H1 (cell line): ENCODE measurements at regions not wholly inside any gene's neighbourhood (a gene's known extent, or its start where the extent isn't known, plus 50 kb on each side); places are given as distances from the start of the nearest gene placed in this dataset.

Experiments used
- ASH2L ChIP-seq: fragments of 200-600, 300-600 bp; sonication (generic); IDR thresholded peaks from one replicate; pipeline ENCODE4 v1.7.1; 2017; ENCODE audit warnings: low read length
- GTF2F1 ChIP-seq: IDR thresholded peaks from 2 replicates; pipeline ENCODE4 v1.6.1; 2012; ENCODE audit warnings: low read depth, low read length, improper control_type of control experiment, borderline replicate concordance
- TCF12 ChIP-seq: IDR thresholded peaks from 2 replicates; pipeline ENCODE4 v1.6.1; 2011; ENCODE audit warnings: low read depth, mild to moderate bottlenecking, low read length

DNA sequence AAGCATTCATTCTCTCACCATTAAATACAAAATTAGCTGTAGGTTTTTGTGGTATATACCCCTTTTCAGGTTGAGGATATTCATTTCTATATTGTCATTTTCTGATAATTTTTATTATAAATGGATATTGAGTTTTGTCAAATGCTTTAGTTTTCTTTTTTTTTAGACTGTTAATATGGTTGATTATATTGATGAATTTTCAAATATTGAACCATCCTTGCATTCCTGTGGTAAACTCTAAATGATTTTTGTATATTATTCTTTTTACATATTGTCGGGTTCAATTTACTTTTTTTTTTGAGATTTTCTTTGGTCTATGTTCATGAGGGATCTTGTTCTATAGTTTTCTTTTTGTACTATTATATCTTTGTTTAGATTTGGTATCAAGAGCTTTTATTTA, 165.1 kb downstream of the GPAT3 start (continued):
- TF ChIP-seq GTF2F1 (no peak), ASH2L (no peak), TCF12 (no peak)
- TF ChIP-seq, all 59 proteins: peak for 0
